Activated CD8-positive, alpha-beta memory T cell treated with anti-CD3 and anti-CD28 coated beads, Interleukin-2, amount 10 ng/mL, durations not matched to agents 7 days and 5 days (primary cell): ENCODE measurements at regions not wholly inside any gene's neighbourhood (a gene's known extent, or its start where the extent isn't known, plus 50 kb on each side); places are given as distances from the start of the nearest gene placed in this dataset.

ENCODE experiments used
- ATAC-seq: fragments of 150-1000 bp; cut with Tn5 transposase; one replicate; pipeline ENCODE4 v1.10.0; 2021; ENCODE audit warnings: moderate library complexity
- CTCF ChIA-PET: fragments of 350-600 bp; sonication (Branson Sonifier 250); formaldehyde crosslinking; loops from one replicate; lab custom pipeline; 2021; ENCODE audit warnings: antibody characterized with exemption; lab: Charles Lee
- DNase-seq: peaks from one replicate; pipeline ENCODE4 v3.0.0-alpha.2; 2020
- H3K27ac Mint-ChIP-seq: one replicate; pipeline ENCODE4 v1.8.0; 2021; ENCODE audit warnings: mild to moderate bottlenecking, mixed read lengths
- H3K27me3 Mint-ChIP-seq: one replicate; pipeline ENCODE4 v1.8.0; 2021; ENCODE audit warnings: mixed read lengths
- H3K36me3 Mint-ChIP-seq: one replicate; pipeline ENCODE4 v1.8.0; 2021; ENCODE audit warnings: mild to moderate bottlenecking, mixed read lengths
- H3K4me1 Mint-ChIP-seq: one replicate; pipeline ENCODE4 v1.8.0; 2021; ENCODE audit warnings: mixed read lengths
- H3K4me3 Mint-ChIP-seq: one replicate; pipeline ENCODE4 v1.8.0; 2021; ENCODE audit warnings: mild to moderate bottlenecking, moderate library complexity, mixed read lengths
- H3K9me3 Mint-ChIP-seq: one replicate; pipeline ENCODE4 v1.8.0; 2022; ENCODE audit warnings: low read depth, mixed read lengths

GRCh38 chr7:118525020-118525419 lies 300.5 kb downstream of the ANKRD7 start:
- DNase-seq (no peak), ATAC-seq (no peak)
- Mint-ChIP-seq H3K27ac (no peak overlapping the region), H3K4me1 (no peaks in the 10 kb centered on the region), H3K4me3 (no peak overlapping the region), H3K27me3 (no peaks in the 10 kb centered on the region), H3K36me3 (no peaks in the 10 kb centered on the region), H3K9me3 (no peaks in the 10 kb centered on the region)
- CTCF ChIA-PET, result no interaction called here

- no peak for DNase-seq
- Mint-ChIP-seq H3K4me1 (no peaks in the 10 kb centered on the region), H3K4me3 (no peak overlapping the region), H3K9me3 (no peaks in the 10 kb centered on the region), H3K27me3 (no peaks in the 10 kb centered on the region), H3K36me3 (no peaks in the 10 kb centered on the region), H3K27ac (no peak overlapping the region)
- CTCF ChIA-PET, result no interaction called here
- no peak for ATAC-seq
Measured at GRCh38 chr7:118531566-118531965, 307.1 kb downstream of the ANKRD7 start.

- ATAC-seq (no peak), DNase-seq (no peak)
- no peak overlapping the region for H3K4me3 Mint-ChIP-seq
- CTCF ChIA-PET, result no interaction called here
- no peak overlapping the region for H3K27ac Mint-ChIP-seq
- H3K36me3 Mint-ChIP-seq, result no peaks in the 10 kb centered on the region
- H3K4me1 Mint-ChIP-seq, result no peaks in the 10 kb centered on the region
- no peaks in the 10 kb centered on the region for H3K27me3 Mint-ChIP-seq
- H3K9me3 Mint-ChIP-seq, result peaks cover 11% of the 10 kb centered on the region
Measured at GRCh38 chr7:118559207-118559606, 334.7 kb downstream of the ANKRD7 start.

GRCh38 chr7:118563311-118563710 lies 338.8 kb downstream of the ANKRD7 start:
- H3K27ac Mint-ChIP-seq, result no peak overlapping the region
- CTCF ChIA-PET, result no interaction called here
- H3K27me3 Mint-ChIP-seq, result no peaks in the 10 kb centered on the region
- ATAC-seq (no peak), DNase-seq (no peak)
- no peaks in the 10 kb centered on the region for H3K4me1 Mint-ChIP-seq
- no peak overlapping the region for H3K4me3 Mint-ChIP-seq
- H3K36me3 Mint-ChIP-seq, result no peaks in the 10 kb centered on the region
- H3K9me3 Mint-ChIP-seq, result peaks cover 4% of the 10 kb centered on the region

GRCh38 chr7:118572604-118573003 lies 348.1 kb downstream of the ANKRD7 start:
- ATAC-seq, result no peak
- Mint-ChIP-seq H3K27me3 (no peaks in the 10 kb centered on the region), H3K4me1 (no peaks in the 10 kb centered on the region), H3K27ac (no peak overlapping the region), H3K36me3 (no peaks in the 10 kb centered on the region), H3K4me3 (no peak overlapping the region), H3K9me3 (no peaks in the 10 kb centered on the region)
- no peak for DNase-seq
- CTCF ChIA-PET, result no interaction called here

- CTCF ChIA-PET, result no interaction called here
- no peaks in the 10 kb centered on the region for H3K27me3 Mint-ChIP-seq
- no peak overlapping the region for H3K27ac Mint-ChIP-seq
- no peaks in the 10 kb centered on the region for H3K36me3 Mint-ChIP-seq
- no peaks in the 10 kb centered on the region for H3K9me3 Mint-ChIP-seq
- DNase-seq (no peak), ATAC-seq (no peak)
- no peak overlapping the region for H3K4me3 Mint-ChIP-seq
- H3K4me1 Mint-ChIP-seq, result no peaks in the 10 kb centered on the region
Measured at GRCh38 chr7:118573085-118573484, 348.6 kb downstream of the ANKRD7 start.

- CTCF ChIA-PET, result no interaction called here
- Mint-ChIP-seq H3K9me3 (no peaks in the 10 kb centered on the region), H3K4me3 (no peak overlapping the region), H3K27ac (no peak overlapping the region), H3K27me3 (no peaks in the 10 kb centered on the region), H3K4me1 (no peaks in the 10 kb centered on the region), H3K36me3 (no peaks in the 10 kb centered on the region)
- ATAC-seq (no peak), DNase-seq (no peak)
Measured at GRCh38 chr7:118575393-118575948, 351.0 kb downstream of the ANKRD7 start.

- CTCF ChIA-PET, result no interaction called here
- H3K27me3 Mint-ChIP-seq, result no peaks in the 10 kb centered on the region
- H3K4me1 Mint-ChIP-seq, result no peaks in the 10 kb centered on the region
- H3K27ac Mint-ChIP-seq, result no peak overlapping the region
- ATAC-seq, result no peak
- H3K4me3 Mint-ChIP-seq, result no peak overlapping the region
- no peak for DNase-seq
- no peaks in the 10 kb centered on the region for H3K36me3 Mint-ChIP-seq
- peaks cover 2% of the 10 kb centered on the region for H3K9me3 Mint-ChIP-seq
Measured at GRCh38 chr7:118580743-118581382, 356.4 kb downstream of the ANKRD7 start.

- DNase-seq, result no peak
- no peaks in the 10 kb centered on the region for H3K36me3 Mint-ChIP-seq
- CTCF ChIA-PET, result no interaction called here
- no peaks in the 10 kb centered on the region for H3K4me1 Mint-ChIP-seq
- H3K4me3 Mint-ChIP-seq, result no peak overlapping the region
- H3K9me3 Mint-ChIP-seq, result peaks cover 8% of the 10 kb centered on the region
- H3K27me3 Mint-ChIP-seq, result no peaks in the 10 kb centered on the region
- ATAC-seq, result no peak
- H3K27ac Mint-ChIP-seq, result no peak overlapping the region
Measured at GRCh38 chr7:118583641-118584040, 359.1 kb downstream of the ANKRD7 start.

- H3K27me3 Mint-ChIP-seq, result no peaks in the 10 kb centered on the region
- CTCF ChIA-PET, result no interaction called here
- DNase-seq (no peak), ATAC-seq (no peak)
- H3K4me3 Mint-ChIP-seq, result no peak overlapping the region
- H3K4me1 Mint-ChIP-seq, result no peaks in the 10 kb centered on the region
- H3K27ac Mint-ChIP-seq, result no peak overlapping the region
- peaks cover 11% of the 10 kb centered on the region for H3K9me3 Mint-ChIP-seq
- no peaks in the 10 kb centered on the region for H3K36me3 Mint-ChIP-seq
Measured at GRCh38 chr7:118586248-118586647, 361.7 kb downstream of the ANKRD7 start.

GRCh38 chr7:118590107-118590506 lies 365.6 kb downstream of the ANKRD7 start:
- H3K36me3 Mint-ChIP-seq, result no peaks in the 10 kb centered on the region
- H3K27ac Mint-ChIP-seq, result no peak overlapping the region
- CTCF ChIA-PET, result no interaction called here
- DNase-seq (no peak), ATAC-seq (no peak)
- H3K27me3 Mint-ChIP-seq, result no peaks in the 10 kb centered on the region
- no peaks in the 10 kb centered on the region for H3K4me1 Mint-ChIP-seq
- peaks cover 11% of the 10 kb centered on the region for H3K9me3 Mint-ChIP-seq
- H3K4me3 Mint-ChIP-seq, result no peak overlapping the region

GRCh38 chr7:118602090-118602489 lies 377.6 kb downstream of the ANKRD7 start:
- H3K27ac Mint-ChIP-seq, result no peak overlapping the region
- no peaks in the 10 kb centered on the region for H3K36me3 Mint-ChIP-seq
- H3K9me3 Mint-ChIP-seq, result no peaks in the 10 kb centered on the region
- no peak overlapping the region for H3K4me3 Mint-ChIP-seq
- no peaks in the 10 kb centered on the region for H3K27me3 Mint-ChIP-seq
- ATAC-seq, result no peak
- CTCF ChIA-PET, result no interaction called here
- no peaks in the 10 kb centered on the region for H3K4me1 Mint-ChIP-seq
- DNase-seq, result no peak

- no peaks in the 10 kb centered on the region for H3K4me1 Mint-ChIP-seq
- CTCF ChIA-PET, result no interaction called here
- ATAC-seq, result no peak
- H3K27ac Mint-ChIP-seq, result no peak overlapping the region
- no peak overlapping the region for H3K4me3 Mint-ChIP-seq
- DNase-seq, result no peak
- no peaks in the 10 kb centered on the region for H3K27me3 Mint-ChIP-seq
- H3K36me3 Mint-ChIP-seq, result no peaks in the 10 kb centered on the region
- H3K9me3 Mint-ChIP-seq, result peaks cover 2% of the 10 kb centered on the region
Measured at GRCh38 chr7:118606602-118607001, 382.1 kb downstream of the ANKRD7 start.

GRCh38 chr7:118609207-118609606 lies 384.7 kb downstream of the ANKRD7 start:
- Mint-ChIP-seq H3K9me3 (peaks cover 2% of the 10 kb centered on the region), H3K27me3 (no peaks in the 10 kb centered on the region), H3K36me3 (no peaks in the 10 kb centered on the region), H3K4me1 (no peaks in the 10 kb centered on the region), H3K4me3 (no peak overlapping the region), H3K27ac (no peak overlapping the region)
- DNase-seq (no peak), ATAC-seq (no peak)
- CTCF ChIA-PET, result no interaction called here
